ENCODE measurements at regions not wholly inside any gene's neighbourhood (a gene's known extent, or its start where the extent isn't known, plus 50 kb on each side); places are given as distances from the start of the nearest gene placed in this dataset.

- no peak for DNase-seq (ENCODE audit: low read depth)
These were observed 162.3 kb downstream of the IRF8 start for GRCh38 chr16:86061318-86061695.

- no peak for DNase-seq (ENCODE audit: low read depth)
These were observed 162.8 kb downstream of the IRF8 start for GRCh38 chr16:86061721-86062120.

- no peak for DNase-seq (ENCODE audit: low read depth)
These were observed 163.5 kb downstream of the IRF8 start for GRCh38 chr16:86062271-86062965.

- DNase-seq (ENCODE audit: low read depth) = no peak
These were observed 164.9 kb downstream of the IRF8 start for GRCh38 chr16:86063760-86064405.

GRCh38 chr16:86064431-86065250 lies 165.7 kb downstream of the IRF8 start:
- no peak for DNase-seq (ENCODE audit: low read depth)

GRCh38 chr16:86065711-86066110 lies 166.7 kb downstream of the IRF8 start:
- no peak for DNase-seq (ENCODE audit: low read depth)

GRCh38 chr16:86066811-86067210 lies 167.8 kb downstream of the IRF8 start:
- DNase-seq (ENCODE audit: low read depth) = no peak

GRCh38 chr16:86067516-86067915 lies 168.6 kb downstream of the IRF8 start:
- DNase-seq (ENCODE audit: low read depth) = no peak

GRCh38 chr16:86067936-86068335 lies 169.0 kb downstream of the IRF8 start:
- DNase-seq (ENCODE audit: low read depth) = no peak

- no peak for DNase-seq (ENCODE audit: low read depth)
These were observed 169.8 kb downstream of the IRF8 start for GRCh38 chr16:86068722-86069121.

- no peak for DNase-seq (ENCODE audit: low read depth)
These were observed 170.9 kb downstream of the IRF8 start for GRCh38 chr16:86069736-86070298.

- no peak for DNase-seq (ENCODE audit: low read depth)
These were observed 171.5 kb downstream of the IRF8 start for GRCh38 chr16:86070484-86070883.

GRCh38 chr16:86070971-86071370 lies 172.0 kb downstream of the IRF8 start:
- no peak for DNase-seq (ENCODE audit: low read depth)

- no peak for DNase-seq (ENCODE audit: low read depth)
These were observed 172.8 kb downstream of the IRF8 start for GRCh38 chr16:86071611-86072240.

- DNase-seq (ENCODE audit: low read depth) = peak; percentile 7
These were observed 173.6 kb downstream of the IRF8 start for GRCh38 chr16:86072328-86073102.

GRCh38 chr16:86073103-86073625 lies 174.2 kb downstream of the IRF8 start:
- DNase-seq (ENCODE audit: low read depth) = no peak

- no peak for DNase-seq (ENCODE audit: low read depth)
These were observed 175.0 kb downstream of the IRF8 start for GRCh38 chr16:86073763-86074493.

GRCh38 chr16:86074651-86075487 lies 175.9 kb downstream of the IRF8 start:
- DNase-seq (ENCODE audit: low read depth) = no peak

- no peak for DNase-seq (ENCODE audit: low read depth)
These were observed 176.5 kb downstream of the IRF8 start for GRCh38 chr16:86075488-86075785.

All from activated gamma-delta T cell treated with anti-CD3 and anti-CD28 coated beads, Interleukin-2, amount 50 U/mL, for 16 hours (primary cell).